Trophoblast cell (in vitro differentiated cells and primary cell): ENCODE measurements at regions not wholly inside any gene's neighbourhood (a gene's known extent, or its start where the extent isn't known, plus 50 kb on each side); places are given as distances from the start of the nearest gene placed in this dataset.
"Not testable (repeated sequence)": the region's sequence is repeated elsewhere in the genome, so short reads cannot be mapped to it uniquely, and the experiment has no call there.

Source experiments
- DNase-seq, 2 donors: peaks; one replicate each; pipeline ENCODE4 v3.0.0-alpha.2; 2016
- H2AFZ ChIP-seq: 2 replicates; pipeline ENCODE4 v1.6.1; 2013; ENCODE audit warnings: low read length, moderate library complexity, mild to moderate bottlenecking; ENCODE audit not compliant: insufficient read depth, poor library complexity
- H2AK5ac ChIP-seq: 2 replicates; pipeline ENCODE4 v1.6.1; 2013; ENCODE audit warnings: mild to moderate bottlenecking, low read length
- H2BK120ac ChIP-seq: 2 replicates; pipeline ENCODE4 v1.6.1; 2013; ENCODE audit warnings: low read length, mild to moderate bottlenecking, moderate library complexity; ENCODE audit not compliant: insufficient read depth, poor library complexity
- H2BK12ac ChIP-seq: 2 replicates; pipeline ENCODE4 v1.6.1; 2013; ENCODE audit warnings: mild to moderate bottlenecking, low read length, moderate library complexity
- H2BK5ac ChIP-seq: 2 replicates; pipeline ENCODE4 v1.6.1; 2013; ENCODE audit warnings: low read length, low read depth, moderate library complexity, mild to moderate bottlenecking; ENCODE audit not compliant: poor library complexity
- H3K14ac ChIP-seq: 2 replicates; pipeline ENCODE4 v1.6.1; 2013; ENCODE audit warnings: mild to moderate bottlenecking, low read length
- H3K18ac ChIP-seq: 2 replicates; pipeline ENCODE4 v1.6.1; 2013; ENCODE audit warnings: mild to moderate bottlenecking, low read length
- H3K23ac ChIP-seq: 2 replicates; pipeline ENCODE4 v1.6.1; 2013; ENCODE audit warnings: low read length
- H3K27ac ChIP-seq: 2 replicates; pipeline ENCODE4 v1.5.1; 2013; ENCODE audit warnings: low read depth, mild to moderate bottlenecking, inconsistent platforms, low read length, moderate library complexity
- H3K27me3 ChIP-seq: 2 replicates; pipeline ENCODE4 v1.6.1; 2013; ENCODE audit warnings: inconsistent platforms, mild to moderate bottlenecking, low read length, moderate library complexity; ENCODE audit not compliant: insufficient read depth
- H3K36me3 ChIP-seq, 2 experiments: 1 replicate in 1 of 2; 2 replicates in 1 of 2; pipeline ENCODE4 v1.6.1; 2013; ENCODE audit warnings: low read length in 2 of 2, mild to moderate bottlenecking in 2 of 2, moderate library complexity in 1 of 2; ENCODE audit not compliant: insufficient read depth in 2 of 2, control insufficient read depth in 1 of 2
- H3K4ac ChIP-seq: 2 replicates; pipeline ENCODE4 v1.6.1; 2013; ENCODE audit warnings: low read depth, mild to moderate bottlenecking, low read length, moderate library complexity
- H3K4me1 ChIP-seq, 2 experiments: 1 replicate in 1 of 2; 2 replicates in 1 of 2; pipeline ENCODE4 v1.6.1; 2013; ENCODE audit warnings: low read length in 2 of 2, mild to moderate bottlenecking in 2 of 2, moderate library complexity in 1 of 2; ENCODE audit not compliant: insufficient read depth in 2 of 2, control insufficient read depth in 1 of 2
- H3K4me2 ChIP-seq: 2 replicates; pipeline ENCODE4 v1.6.1; 2013; ENCODE audit warnings: inconsistent platforms, mild to moderate bottlenecking, low read length, moderate library complexity
- H3K4me3 ChIP-seq: 2 replicates; pipeline ENCODE4 v1.5.1; 2013; ENCODE audit warnings: mild to moderate bottlenecking, low read depth, low read length, inconsistent platforms
- H3K79me1 ChIP-seq: one replicate; pipeline ENCODE4 v1.6.1; 2013; ENCODE audit warnings: low read length
- H3K79me2 ChIP-seq: 2 replicates; pipeline ENCODE4 v1.6.1; 2013; ENCODE audit warnings: low read length, mild to moderate bottlenecking; ENCODE audit not compliant: control insufficient read depth, insufficient read depth, poor library complexity
- H3K9ac ChIP-seq: 2 replicates; pipeline ENCODE4 v1.6.1; 2013; ENCODE audit warnings: mild to moderate bottlenecking, low read length
- H3K9me3 ChIP-seq: 2 replicates; pipeline ENCODE4 v1.6.1; 2013; ENCODE audit warnings: low read depth, mild to moderate bottlenecking, control low read depth, inconsistent platforms, low read length; ENCODE audit not compliant: insufficient read depth
- H4K12ac ChIP-seq: 2 replicates; pipeline ENCODE4 v1.6.1; 2013; ENCODE audit warnings: low read depth, mild to moderate bottlenecking, low read length, moderate library complexity
- H4K8ac ChIP-seq: 2 replicates; pipeline ENCODE4 v1.6.1; 2013; ENCODE audit warnings: low read depth, mild to moderate bottlenecking, low read length, moderate library complexity
- H4K91ac ChIP-seq: one replicate; pipeline ENCODE4 v1.6.1; 2013; ENCODE audit warnings: low read depth, mild to moderate bottlenecking, low read length, moderate library complexity
- WGBS: extraction: QIAGEN DNeasy Blood & Tissue Kit; methylation state at CpG from one replicate; pipeline ENCODE4 v1.1.7; 2013; ENCODE audit warnings: missing lambda C conversion rate; ENCODE audit not compliant: insufficient read length, insufficient coverage; ENCODE audit errors: extremely low coverage; 5-methylcytosine and 5-hydroxymethylcytosine counted together

- H3K79me2 ChIP-seq = no peaks in the 10 kb centered on the region
- peak overlapping the region; percentile 52 for H2AFZ ChIP-seq
These were observed 137.8 kb upstream of the TSC22D1 start for GRCh38 chr13:44713788-44714469.

DNA sequence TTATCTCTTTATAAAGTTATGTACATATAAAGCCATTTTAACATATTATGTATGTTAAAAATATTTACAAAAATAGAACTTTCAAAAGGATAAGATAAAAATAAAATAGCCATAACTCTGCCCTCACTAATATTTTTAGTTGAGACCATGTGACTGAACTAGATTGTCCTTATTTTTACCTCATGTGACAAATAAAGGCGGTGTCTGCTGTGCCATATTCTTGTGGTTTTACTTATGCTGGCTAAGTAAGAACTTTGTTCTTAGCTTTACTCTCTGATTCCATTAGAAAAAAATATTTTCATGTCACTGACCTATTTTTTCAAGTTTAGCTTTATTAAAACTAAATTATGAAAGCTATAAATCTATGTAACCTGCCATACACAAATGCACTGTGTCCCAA lies 135.6 kb upstream of the TSC22D1 start:
- H2BK5ac ChIP-seq = no peak overlapping the region
- no peak overlapping the region for H3K4me3 ChIP-seq
- no peak overlapping the region for H3K4me2 ChIP-seq
- H3K79me2 ChIP-seq = no peaks in the 10 kb centered on the region
- no peak overlapping the region for H3K18ac ChIP-seq
- no peak overlapping the region for H2BK12ac ChIP-seq
- no peak overlapping the region for H2AFZ ChIP-seq
- H3K23ac ChIP-seq = no peak overlapping the region
- H3K14ac ChIP-seq = no peak overlapping the region
- DNase-seq = no peak
- H3K9ac ChIP-seq = no peak overlapping the region
- peaks cover 8% of the 10 kb centered on the region for H3K79me1 ChIP-seq
- no peak overlapping the region for H3K27ac ChIP-seq
- no peak overlapping the region for H2AK5ac ChIP-seq
- H2BK120ac ChIP-seq = no peak overlapping the region
- H3K27me3 ChIP-seq = no peaks in the 10 kb centered on the region
- H3K9me3 ChIP-seq = no peaks in the 10 kb centered on the region
- H3K4ac ChIP-seq = no peak overlapping the region
- H4K12ac ChIP-seq = no peak overlapping the region
- H3K36me3 ChIP-seq = no peaks in the 10 kb centered on the region
- H3K4me1 ChIP-seq = peaks cover 4 to 10% of the 10 kb centered on the region in 2 experiments
- WGBS = no CpG with 5 or more reads among the region's 1 CpG
- H4K8ac ChIP-seq = no peak overlapping the region
- no peak overlapping the region for H4K91ac ChIP-seq

More at GRCh38 chr13:44713788-44714469, 137.8 kb upstream of the TSC22D1 start:
- peak; percentile 83 to 93 for DNase-seq
- no peak overlapping the region for H2AK5ac ChIP-seq
- H3K23ac ChIP-seq = no peak overlapping the region
- H3K4ac ChIP-seq = no peak overlapping the region
- no peak overlapping the region for H3K4me3 ChIP-seq
- no peak overlapping the region for H3K18ac ChIP-seq
- peak overlapping the region; percentile 49 for H3K14ac ChIP-seq
- no CpG with 5 or more reads among the region's 3 CpGs for WGBS
- H3K9me3 ChIP-seq = no peaks in the 10 kb centered on the region
- H3K9ac ChIP-seq = no peak overlapping the region
- no peaks in the 10 kb centered on the region for H3K27me3 ChIP-seq
- peaks cover 4 to 10% of the 10 kb centered on the region in 2 experiments for H3K4me1 ChIP-seq
- H3K79me1 ChIP-seq = peaks cover 8% of the 10 kb centered on the region
- H4K91ac ChIP-seq = peak overlapping the region; percentile 86
- H4K8ac ChIP-seq = peak overlapping the region; percentile 85
- peak overlapping the region; percentile 93 for H2BK120ac ChIP-seq
- H2BK5ac ChIP-seq = peak overlapping the region; percentile 89
- H3K27ac ChIP-seq = peak overlapping the region; percentile 75
- peak overlapping the region; percentile 36 for H4K12ac ChIP-seq
- H3K36me3 ChIP-seq = no peaks in the 10 kb centered on the region
- peak overlapping the region; percentile 65 for H2BK12ac ChIP-seq
- no peak overlapping the region for H3K4me2 ChIP-seq

GRCh38 chr13:44710576-44710975 lies 134.4 kb upstream of the TSC22D1 start:
- no peak overlapping the region for H3K4ac ChIP-seq
- H3K9me3 ChIP-seq = no peaks in the 10 kb centered on the region
- H3K27me3 ChIP-seq = no peaks in the 10 kb centered on the region
- H4K12ac ChIP-seq = no peak overlapping the region
- WGBS = no CpG with 5 or more reads among the region's 2 CpGs
- no peak overlapping the region for H2AFZ ChIP-seq
- DNase-seq = no peak
- no peak overlapping the region for H4K8ac ChIP-seq
- peaks cover 8% of the 10 kb centered on the region for H3K79me1 ChIP-seq
- H3K27ac ChIP-seq = no peak overlapping the region
- no peaks in the 10 kb centered on the region for H3K36me3 ChIP-seq
- no peak overlapping the region for H3K23ac ChIP-seq
- H3K18ac ChIP-seq = no peak overlapping the region
- no peak overlapping the region for H2BK12ac ChIP-seq
- H3K79me2 ChIP-seq = no peaks in the 10 kb centered on the region
- no peak overlapping the region for H2AK5ac ChIP-seq
- H3K14ac ChIP-seq = no peak overlapping the region
- no peak overlapping the region for H3K4me2 ChIP-seq
- no peak overlapping the region for H4K91ac ChIP-seq
- H3K4me1 ChIP-seq = peaks cover 4 to 10% of the 10 kb centered on the region in 2 experiments
- no peak overlapping the region for H2BK120ac ChIP-seq
- H2BK5ac ChIP-seq = peak overlapping the region; percentile 31
- H3K9ac ChIP-seq = no peak overlapping the region
- no peak overlapping the region for H3K4me3 ChIP-seq

DNA sequence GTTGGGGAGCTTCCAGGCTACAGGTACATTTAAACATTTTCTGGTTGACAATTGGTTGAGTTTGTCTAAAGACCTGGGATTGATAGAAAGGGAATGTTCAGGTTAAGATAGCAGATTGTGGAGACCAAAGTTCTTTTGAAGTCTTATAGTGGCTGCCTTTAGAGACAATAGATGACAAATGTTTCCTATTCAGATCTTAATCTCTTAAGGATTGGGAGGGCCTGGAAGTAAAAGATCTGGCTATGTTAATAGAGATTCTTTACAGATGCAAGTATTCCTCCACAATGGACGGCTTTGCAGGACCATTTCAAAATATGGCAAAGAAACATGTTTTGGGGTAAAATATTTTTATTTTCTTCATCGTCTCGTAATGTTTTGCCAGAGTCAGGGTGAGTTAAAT lies 128.7 kb upstream of the TSC22D1 start:
- not testable (repeated sequence) for H2BK5ac ChIP-seq, H2BK12ac ChIP-seq, H2AFZ ChIP-seq, H3K9ac ChIP-seq, H3K14ac ChIP-seq, H3K79me1 ChIP-seq, H4K8ac ChIP-seq, H3K4ac ChIP-seq, H3K9me3 ChIP-seq, H3K4me1 ChIP-seq, H3K27ac ChIP-seq, H3K36me3 ChIP-seq, H4K12ac ChIP-seq, H4K91ac ChIP-seq, H3K27me3 ChIP-seq, H3K4me2 ChIP-seq, H2AK5ac ChIP-seq, H3K23ac ChIP-seq, H3K18ac ChIP-seq, H3K4me3 ChIP-seq, H2BK120ac ChIP-seq, H3K79me2 ChIP-seq, DNase-seq
- WGBS = no CpG with 5 or more reads among the region's 3 CpGs
